ENCODE measurements at regions not wholly inside any gene's neighbourhood (a gene's known extent, or its start where the extent isn't known, plus 50 kb on each side); places are given as distances from the start of the nearest gene placed in this dataset.

DNA sequence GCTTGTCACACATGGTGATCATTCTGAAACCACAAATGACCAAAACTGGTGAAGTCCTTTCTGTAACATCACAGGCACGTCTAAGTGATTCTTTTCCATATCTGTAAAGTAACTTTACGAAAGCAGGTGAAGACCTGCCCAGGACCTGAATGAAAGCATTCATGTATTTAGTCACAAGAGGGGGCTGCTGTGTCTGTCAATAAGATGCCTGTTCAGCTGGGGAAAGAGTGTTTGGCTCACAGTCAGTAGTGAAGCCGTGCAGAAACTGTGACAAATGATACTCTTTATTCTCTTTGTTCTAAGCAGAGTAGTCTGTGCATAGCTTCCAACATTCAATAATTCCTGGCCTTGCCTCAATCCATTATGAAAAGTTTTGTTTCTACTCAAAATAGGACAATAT is 373.5 kb upstream of the OR4E1 start:
- Histone ChIP-seq H3K4me3 (ENCODE audit: low read depth in 2 of 2, low read length in 2 of 2) (no peak overlapping the region), H3K27me3 (ENCODE audit: control insufficient read depth, insufficient read depth, low read length) (peaks cover 2% of the 10 kb centered on the region), H3K4me1 (ENCODE audit: control insufficient read depth, insufficient read depth, low read length) (no peaks in the 10 kb centered on the region), H3K9me3 (ENCODE audit: control insufficient read depth, insufficient read depth, low read depth, low read length) (no peaks in the 10 kb centered on the region), H3K36me3 (ENCODE audit: control insufficient read depth, insufficient read depth, low read length) (no peaks in the 10 kb centered on the region), H3K27ac (ENCODE audit: low read length) (no peak overlapping the region)
- intact Hi-C loops (cut with micrococcal nuclease; ENCODE audit: unreplicated experiment) (no loop called here), in situ Hi-C loops (cut with HindIII; ENCODE audit: low pct_unique_long_range_greater_than_20kb, low sequenced_read_pairs) (no loop called here)
- ATAC-seq (no peak), DNase-seq (ENCODE audit: low read depth, low spot score) (no peak)
- ChIA-PET POLR2A (no interaction called here), CTCF (no interaction called here)
- no TSS peak for BruUV-seq (replicated peaks)
- TF ChIP-seq, protein P1, sequence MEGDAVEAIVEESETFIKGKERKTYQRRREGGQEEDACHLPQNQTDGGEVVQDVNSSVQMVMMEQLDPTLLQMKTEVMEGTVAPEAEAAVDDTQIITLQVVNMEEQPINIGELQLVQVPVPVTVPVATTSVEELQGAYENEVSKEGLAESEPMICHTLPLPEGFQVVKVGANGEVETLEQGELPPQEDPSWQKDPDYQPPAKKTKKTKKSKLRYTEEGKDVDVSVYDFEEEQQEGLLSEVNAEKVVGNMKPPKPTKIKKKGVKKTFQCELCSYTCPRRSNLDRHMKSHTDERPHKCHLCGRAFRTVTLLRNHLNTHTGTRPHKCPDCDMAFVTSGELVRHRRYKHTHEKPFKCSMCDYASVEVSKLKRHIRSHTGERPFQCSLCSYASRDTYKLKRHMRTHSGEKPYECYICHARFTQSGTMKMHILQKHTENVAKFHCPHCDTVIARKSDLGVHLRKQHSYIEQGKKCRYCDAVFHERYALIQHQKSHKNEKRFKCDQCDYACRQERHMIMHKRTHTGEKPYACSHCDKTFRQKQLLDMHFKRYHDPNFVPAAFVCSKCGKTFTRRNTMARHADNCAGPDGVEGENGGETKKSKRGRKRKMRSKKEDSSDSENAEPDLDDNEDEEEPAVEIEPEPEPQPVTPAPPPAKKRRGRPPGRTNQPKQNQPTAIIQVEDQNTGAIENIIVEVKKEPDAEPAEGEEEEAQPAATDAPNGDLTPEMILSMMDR (IDR thresholded peaks at IDR 0.05) = peak; percentile 29; the same call in 1 of the 2 replicates
- no peak for TF ChIP-seq SIN3A (IDR thresholded peaks at IDR 0.05; ENCODE audit: borderline replicate concordance, insufficient read depth, low read depth, low read length)

- no peak overlapping the region for H3K4me3 ChIP-seq (ENCODE audit: low read depth in 2 of 2, low read length in 2 of 2)
- intact Hi-C loops (cut with micrococcal nuclease; ENCODE audit: unreplicated experiment) (no loop called here), in situ Hi-C loops (cut with HindIII; ENCODE audit: low pct_unique_long_range_greater_than_20kb, low sequenced_read_pairs) (no loop called here)
- H3K9me3 ChIP-seq (ENCODE audit: control insufficient read depth, insufficient read depth, low read depth, low read length) = no peaks in the 10 kb centered on the region
- POLR2A ChIA-PET = no interaction called here
- TF ChIP-seq POLR2AphosphoS5 (IDR thresholded peaks at IDR 0.05; ENCODE audit: low read depth, low read length) (no peak), TCF7L2 (IDR thresholded peaks at IDR 0.05; ENCODE audit: low read depth, low read length) (no peak), SIN3A (IDR thresholded peaks at IDR 0.05; ENCODE audit: borderline replicate concordance, insufficient read depth, low read depth, low read length) (no peak)
- TF ChIP-seq, protein P1 (IDR thresholded peaks at IDR 0.05) = no peak
- TF ChIP-seq, protein P2, sequence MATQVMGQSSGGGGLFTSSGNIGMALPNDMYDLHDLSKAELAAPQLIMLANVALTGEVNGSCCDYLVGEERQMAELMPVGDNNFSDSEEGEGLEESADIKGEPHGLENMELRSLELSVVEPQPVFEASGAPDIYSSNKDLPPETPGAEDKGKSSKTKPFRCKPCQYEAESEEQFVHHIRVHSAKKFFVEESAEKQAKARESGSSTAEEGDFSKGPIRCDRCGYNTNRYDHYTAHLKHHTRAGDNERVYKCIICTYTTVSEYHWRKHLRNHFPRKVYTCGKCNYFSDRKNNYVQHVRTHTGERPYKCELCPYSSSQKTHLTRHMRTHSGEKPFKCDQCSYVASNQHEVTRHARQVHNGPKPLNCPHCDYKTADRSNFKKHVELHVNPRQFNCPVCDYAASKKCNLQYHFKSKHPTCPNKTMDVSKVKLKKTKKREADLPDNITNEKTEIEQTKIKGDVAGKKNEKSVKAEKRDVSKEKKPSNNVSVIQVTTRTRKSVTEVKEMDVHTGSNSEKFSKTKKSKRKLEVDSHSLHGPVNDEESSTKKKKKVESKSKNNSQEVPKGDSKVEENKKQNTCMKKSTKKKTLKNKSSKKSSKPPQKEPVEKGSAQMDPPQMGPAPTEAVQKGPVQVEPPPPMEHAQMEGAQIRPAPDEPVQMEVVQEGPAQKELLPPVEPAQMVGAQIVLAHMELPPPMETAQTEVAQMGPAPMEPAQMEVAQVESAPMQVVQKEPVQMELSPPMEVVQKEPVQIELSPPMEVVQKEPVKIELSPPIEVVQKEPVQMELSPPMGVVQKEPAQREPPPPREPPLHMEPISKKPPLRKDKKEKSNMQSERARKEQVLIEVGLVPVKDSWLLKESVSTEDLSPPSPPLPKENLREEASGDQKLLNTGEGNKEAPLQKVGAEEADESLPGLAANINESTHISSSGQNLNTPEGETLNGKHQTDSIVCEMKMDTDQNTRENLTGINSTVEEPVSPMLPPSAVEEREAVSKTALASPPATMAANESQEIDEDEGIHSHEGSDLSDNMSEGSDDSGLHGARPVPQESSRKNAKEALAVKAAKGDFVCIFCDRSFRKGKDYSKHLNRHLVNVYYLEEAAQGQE (IDR thresholded peaks at IDR 0.05; ENCODE audit: insufficient read depth in 1 of 2, low read depth in 2 of 2, low read length in 1 of 2) = no peak
- H3K4me1 ChIP-seq (ENCODE audit: control insufficient read depth, insufficient read depth, low read length) = no peaks in the 10 kb centered on the region
- DNase-seq (ENCODE audit: low read depth, low spot score) = no peak
- peaks cover 2% of the 10 kb centered on the region for H3K27me3 ChIP-seq (ENCODE audit: control insufficient read depth, insufficient read depth, low read length)
- no peaks in the 10 kb centered on the region for H3K36me3 ChIP-seq (ENCODE audit: control insufficient read depth, insufficient read depth, low read length)
- CTCF ChIA-PET = no interaction called here
- H3K27ac ChIP-seq (ENCODE audit: low read length) = no peak overlapping the region
- no peak for ATAC-seq
- BruUV-seq (replicated peaks) = no TSS peak
These were observed 372.4 kb upstream of the OR4E1 start for GRCh38 chr14:22046063-22046462.

GRCh38 chr14:22044193-22044592 is 370.6 kb upstream of the OR4E1 start:
- no peak for DNase-seq (ENCODE audit: low read depth, low spot score)
- intact Hi-C loops (cut with micrococcal nuclease; ENCODE audit: unreplicated experiment) = no loop called here
- CTCF ChIA-PET = no interaction called here
- ATAC-seq = no peak
- Histone ChIP-seq H3K27me3 (ENCODE audit: control insufficient read depth, insufficient read depth, low read length) (peaks cover 2% of the 10 kb centered on the region), H3K27ac (ENCODE audit: low read length) (no peak overlapping the region), H3K4me3 (ENCODE audit: low read depth in 2 of 2, low read length in 2 of 2) (no peak overlapping the region), H3K9me3 (ENCODE audit: control insufficient read depth, insufficient read depth, low read depth, low read length) (no peaks in the 10 kb centered on the region), H3K36me3 (ENCODE audit: control insufficient read depth, insufficient read depth, low read length) (no peaks in the 10 kb centered on the region), H3K4me1 (ENCODE audit: control insufficient read depth, insufficient read depth, low read length) (no peaks in the 10 kb centered on the region)
- POLR2A ChIA-PET = no interaction called here
- no TSS peak for BruUV-seq (replicated peaks)
- in situ Hi-C loops (cut with HindIII; ENCODE audit: low pct_unique_long_range_greater_than_20kb, low sequenced_read_pairs) = no loop called here
- TF ChIP-seq, protein P2 (IDR thresholded peaks at IDR 0.05; ENCODE audit: insufficient read depth in 1 of 2, low read depth in 2 of 2, low read length in 1 of 2) = no peak
- TF ChIP-seq TCF7L2 (IDR thresholded peaks at IDR 0.05; ENCODE audit: low read depth, low read length) (no peak), POLR2AphosphoS5 (IDR thresholded peaks at IDR 0.05; ENCODE audit: low read depth, low read length) (no peak), SIN3A (IDR thresholded peaks at IDR 0.05; ENCODE audit: borderline replicate concordance, insufficient read depth, low read depth, low read length) (no peak)
- TF ChIP-seq, protein P1 (IDR thresholded peaks at IDR 0.05) = no peak
